ENCODE measurements at regions not wholly inside any gene's neighbourhood (a gene's known extent, or its start where the extent isn't known, plus 50 kb on each side); places are given as distances from the start of the nearest gene placed in this dataset.

DNA sequence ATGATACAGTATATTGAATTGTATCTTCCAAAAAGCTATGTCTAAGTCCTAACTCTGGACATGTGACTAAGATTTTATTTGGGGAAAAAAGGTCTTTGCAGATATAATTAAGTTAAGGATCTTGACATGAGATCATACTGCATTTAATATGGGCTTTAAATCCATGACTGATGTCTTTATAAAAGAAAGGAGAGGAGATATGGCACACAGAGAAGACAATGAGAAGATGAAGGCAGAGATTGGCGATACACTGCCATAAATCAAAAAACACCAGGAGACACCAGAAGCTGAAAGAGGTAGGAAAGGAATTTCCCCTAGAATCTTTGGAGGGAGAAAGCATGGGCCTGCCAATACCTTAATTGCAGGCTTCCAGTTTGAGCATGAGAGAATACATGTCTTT lies 1450.2 kb downstream of the HACE1 start:
- no peaks in the 10 kb centered on the region for H3K9me3 ChIP-seq (replicated peaks; ENCODE audit: control insufficient read depth, insufficient read depth, low read length)
- no peaks in the 10 kb centered on the region for H3K4me1 ChIP-seq (ENCODE audit: control insufficient read depth, insufficient read depth, low read length)
- FAIRE-seq, result no peak
- no peak for TF ChIP-seq BACH1 (IDR thresholded peaks at IDR 0.05; ENCODE audit: borderline replicate concordance)
- no peak overlapping the region for H3K4me3 ChIP-seq
- H3K9ac ChIP-seq (ENCODE audit: control insufficient read depth, insufficient read depth, low read length), result no peak overlapping the region
- H3K4me2 ChIP-seq (ENCODE audit: control insufficient read depth, insufficient read depth), result no peak overlapping the region
- ChIA-PET CTCF (no interaction called here), POLR2A (no interaction called here), SMC1A (ENCODE audit: uncharacterized antibody, unreplicated experiment) (no interaction called here), RAD21 (ENCODE audit: unreplicated experiment) (no interaction called here)
- DNase-seq (ENCODE audit: low read depth, low spot score), result no peak
- intact Hi-C loops (cut with micrococcal nuclease; ENCODE audit: unreplicated experiment) (no loop called here), in situ Hi-C loops (cut with MboI) (no loop called here)
- no peak overlapping the region for H2AFZ ChIP-seq (ENCODE audit: control insufficient read depth, low read depth, low read length)
- no peak for ATAC-seq
- H4K20me1 ChIP-seq (ENCODE audit: control insufficient read depth, insufficient read depth), result no peaks in the 10 kb centered on the region
- no TSS peak for BruUV-seq (replicated peaks)
- no peaks in the 10 kb centered on the region for H3K36me3 ChIP-seq (ENCODE audit: control insufficient read depth in 2 of 2, insufficient read depth in 2 of 2, low read length in 1 of 2)
- 19% methylated on average over 1 of the region's 1 CpG for WGBS (ENCODE audit: insufficient coverage, insufficient replicate concordance, low lambda C conversion rate, missing lambda C conversion rate)
- no peak overlapping the region for H3K27ac ChIP-seq (ENCODE audit: control insufficient read depth, insufficient read depth)
- no peaks in the 10 kb centered on the region for H3K27me3 ChIP-seq (replicated peaks in 1 of 2; ENCODE audit: control insufficient read depth in 2 of 2, insufficient read depth in 2 of 2, low read length in 1 of 2)
- H3K79me2 ChIP-seq (ENCODE audit: control insufficient read depth, insufficient read depth, low read length), result no peaks in the 10 kb centered on the region

DNA sequence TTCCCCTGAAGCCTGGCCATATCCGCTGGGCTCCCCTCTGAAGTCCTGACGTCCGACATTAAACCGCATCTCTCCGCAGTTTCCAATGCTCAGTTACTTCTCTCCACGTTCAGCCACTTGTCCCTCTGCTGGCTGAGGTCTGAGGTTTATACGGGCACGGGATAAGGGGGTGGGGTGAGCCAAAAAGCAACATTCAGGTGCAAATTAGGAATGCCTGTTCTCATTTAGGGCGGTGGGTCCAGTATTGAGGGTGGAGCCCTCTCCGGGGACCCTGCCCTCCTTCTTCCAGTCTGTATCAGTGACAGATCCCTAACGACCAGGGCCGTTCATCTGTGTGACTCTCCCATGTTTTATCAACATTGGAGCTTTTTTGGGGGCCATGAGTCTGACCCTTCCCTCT lies 1454.4 kb downstream of the HACE1 start:
- H2AFZ ChIP-seq (ENCODE audit: control insufficient read depth, low read depth, low read length), result no peak overlapping the region
- no peaks in the 10 kb centered on the region for H3K79me2 ChIP-seq (ENCODE audit: control insufficient read depth, insufficient read depth, low read length)
- H4K20me1 ChIP-seq (ENCODE audit: control insufficient read depth, insufficient read depth), result no peaks in the 10 kb centered on the region
- no peaks in the 10 kb centered on the region for H3K4me1 ChIP-seq (ENCODE audit: control insufficient read depth, insufficient read depth, low read length)
- no TSS peak for BruUV-seq (replicated peaks)
- intact Hi-C loops (cut with micrococcal nuclease; ENCODE audit: unreplicated experiment) (no loop called here), in situ Hi-C loops (cut with MboI) (no loop called here)
- SMC1A ChIA-PET (ENCODE audit: uncharacterized antibody, unreplicated experiment), result no interaction called here
- H3K27me3 ChIP-seq (replicated peaks in 1 of 2; ENCODE audit: control insufficient read depth in 2 of 2, insufficient read depth in 2 of 2, low read length in 1 of 2), result no peaks in the 10 kb centered on the region
- no peak overlapping the region for H3K27ac ChIP-seq (ENCODE audit: control insufficient read depth, insufficient read depth)
- H3K9ac ChIP-seq (ENCODE audit: control insufficient read depth, insufficient read depth, low read length), result no peak overlapping the region
- no peaks in the 10 kb centered on the region for H3K9me3 ChIP-seq (replicated peaks; ENCODE audit: control insufficient read depth, insufficient read depth, low read length)
- RAD21 ChIA-PET (ENCODE audit: unreplicated experiment), result no interaction called here
- DNase-seq (ENCODE audit: low read depth, low spot score) (no peak), FAIRE-seq (no peak), ATAC-seq (no peak)
- no peaks in the 10 kb centered on the region for H3K36me3 ChIP-seq (ENCODE audit: control insufficient read depth in 2 of 2, insufficient read depth in 2 of 2, low read length in 1 of 2)
- WGBS (ENCODE audit: insufficient coverage, insufficient replicate concordance, low lambda C conversion rate, missing lambda C conversion rate), result 18% methylated on average over 12 of the region's 12 CpGs
- CTCF ChIA-PET, result no interaction called here
- no peak overlapping the region for H3K4me2 ChIP-seq (ENCODE audit: control insufficient read depth, insufficient read depth)
- H3K4me3 ChIP-seq, result no peak overlapping the region
- TF ChIP-seq NFYB (IDR thresholded peaks at IDR 0.05; ENCODE audit: insufficient read depth, low read depth, low read length) (no peak), EED (IDR thresholded peaks at IDR 0.05; ENCODE audit: low read depth) (no peak), HDAC6 (IDR thresholded peaks at IDR 0.05; ENCODE audit: unreplicated experiment) (no peak)
- POLR2A ChIA-PET, result no interaction called here
